HCT116 (cell line): ENCODE measurements at regions not wholly inside any gene's neighbourhood (a gene's known extent, or its start where the extent isn't known, plus 50 kb on each side); places are given as distances from the start of the nearest gene placed in this dataset.

Source experiments
- ATAC-seq: fragments of 200-7000 bp; cut with Tn5 transposase; 2 replicates; pipeline ENCODE4 v1.9.1; 2020; ENCODE audit warnings: mild to moderate bottlenecking, moderate library complexity
- BruUV-seq: library from RNA; stranded (reverse); fragments of 400-500 nt; replicated peaks from 2 replicates; lab custom pipeline; 2021; lab: Mats Ljungman, UMichigan
- CTCF ChIA-PET: fragments of 300-600 bp; sonication (Branson Sonifier 250); formaldehyde crosslinking; loops from one replicate; lab custom pipeline; 2021; ENCODE audit warnings: antibody characterized with exemption; lab: Charles Lee
- POLR2A ChIA-PET: fragments of 300-600, 350-600 bp; sonication (Branson Sonifier 250); formaldehyde crosslinking; loops from one replicate; lab custom pipeline; 2021; ENCODE audit warnings: antibody characterized with exemption; lab: Charles Lee
- RAD21 ChIA-PET, 2 experiments: fragments of 300-600 bp; sonication (Branson Sonifier 250); formaldehyde crosslinking; loops; one replicate each; lab custom pipeline; 2023; ENCODE audit warnings: low total read pairs in 2 of 2; ENCODE audit not compliant: uncharacterized antibody in 2 of 2, unreplicated experiment in 2 of 2, low non-redundant PET in 1 of 2; lab: Charles Lee
- DNase-seq: peaks from one replicate; pipeline ENCODE4 v3.0.0-alpha.2; 2010; ENCODE audit warnings: low read depth, low spot score
- H2AFZ ChIP-seq: fragments of 200-600 bp; shearing (Covaris generic), sonication (generic); 2 replicates; pipeline ENCODE4 v1.6.1; 2017; ENCODE audit warnings: low read depth, mixed run types, mixed read lengths, antibody characterized with exemption, low read length; ENCODE audit not compliant: poor library complexity, severe bottlenecking
- H3K27ac ChIP-seq: 2 replicates; pipeline ENCODE4 v1.5.1; 2012; ENCODE audit warnings: low read depth, low read length
- H3K27me3 ChIP-seq: fragments of 200-600 bp; sonication (generic); 2 replicates; pipeline ENCODE4 v1.6.1; 2016; ENCODE audit warnings: mixed run types, low read length, mixed read lengths; ENCODE audit not compliant: insufficient read depth
- H3K36me3 ChIP-seq, 2 experiments: fragments of 200-500 bp in 1 of 2; fragments of 200-600 bp in 1 of 2; sonication (Bioruptor generic) in 1 of 2; sonication (generic) in 1 of 2; 2 replicates each; pipeline versions ENCODE4 v1.5.1 to v1.6.1; 2014 to 2016; ENCODE audit warnings: low read length in 2 of 2, inconsistent platforms in 1 of 2, mixed read lengths in 1 of 2, mixed run types in 1 of 2; ENCODE audit not compliant: insufficient read depth in 2 of 2, control insufficient read depth in 1 of 2
- H3K4me1 ChIP-seq, 2 experiments: fragments of 200-600 bp in 1 of 2; sonication (generic) in 1 of 2; 2 replicates each; pipeline versions ENCODE4 v1.5.1 to v1.6.1; 2012 to 2017; ENCODE audit warnings: low read length in 2 of 2, inconsistent platforms in 1 of 2, mild to moderate bottlenecking in 1 of 2, mixed read lengths in 1 of 2, mixed run types in 1 of 2, moderate library complexity in 1 of 2; ENCODE audit not compliant: insufficient read depth in 2 of 2, control insufficient read depth in 1 of 2
- H3K4me2 ChIP-seq: fragments of 200-600 bp; sonication (generic); 2 replicates; pipeline ENCODE4 v1.6.1; 2017; ENCODE audit warnings: mixed run types, low read length, mixed read lengths
- H3K4me3 ChIP-seq, 2 experiments: fragments of 200-600 bp in 1 of 2; sonication (generic) in 1 of 2; replicated peaks in 1 of 2; 2 replicates each; pipeline ENCODE4 v1.5.1; 2011 to 2016; ENCODE audit warnings: low read length in 2 of 2, control low read depth in 1 of 2, low read depth in 1 of 2, mild to moderate bottlenecking in 1 of 2, mixed read lengths in 1 of 2, mixed run types in 1 of 2
- H3K79me2 ChIP-seq: fragments of 200-600 bp; sonication (generic); 2 replicates; pipeline ENCODE4 v1.6.1; 2017; ENCODE audit warnings: mild to moderate bottlenecking, mixed run types, low read length, moderate library complexity, mixed read lengths; ENCODE audit not compliant: insufficient read depth
- H3K9ac ChIP-seq: fragments of 200-600 bp; sonication (generic); 2 replicates; pipeline ENCODE4 v1.6.1; 2016; ENCODE audit warnings: low read length, mixed read lengths
- H3K9me2 ChIP-seq: fragments of 200-600 bp; sonication (generic), shearing (Covaris generic); 2 replicates; pipeline ENCODE4 v1.6.1; 2017; ENCODE audit warnings: mixed run types, mild to moderate bottlenecking, moderate library complexity; ENCODE audit not compliant: insufficient read depth
- H3K9me3 ChIP-seq, 2 experiments: fragments of 200-500 bp in 1 of 2; fragments of 200-600 bp in 1 of 2; sonication (Bioruptor generic) in 1 of 2; sonication (generic) in 1 of 2; 2 replicates each; pipeline ENCODE4 v1.6.1; 2014 to 2017; ENCODE audit warnings: low read length in 2 of 2, mixed read lengths in 2 of 2, inconsistent platforms in 1 of 2, low read depth in 1 of 2, mild to moderate bottlenecking in 1 of 2, mixed run types in 1 of 2, moderate library complexity in 1 of 2; ENCODE audit not compliant: control insufficient read depth in 1 of 2, insufficient read depth in 1 of 2
- H4K20me1 ChIP-seq: fragments of 200-600 bp; sonication (generic), shearing (Covaris generic); 2 replicates; pipeline ENCODE4 v1.6.1; 2017; ENCODE audit warnings: mixed run types, mild to moderate bottlenecking, moderate library complexity; ENCODE audit not compliant: insufficient read depth
- ATF3 ChIP-seq: IDR thresholded peaks from 2 replicates; pipeline ENCODE4 v1.6.1; 2012
- CBX3 ChIP-seq: IDR thresholded peaks from 2 replicates; pipeline ENCODE4 v1.6.1; 2012; ENCODE audit warnings: low read depth
- CEBPB ChIP-seq: IDR thresholded peaks from 2 replicates; pipeline ENCODE4 v1.6.1; 2012; ENCODE audit warnings: low read depth
- CTCF ChIP-seq, 3 experiments: fragments of 200-600 bp in 1 of 3; sonication (generic) in 1 of 3; IDR thresholded peaks in 2 of 3; conservative IDR thresholded peaks in 1 of 3; 2 replicates each; pipeline ENCODE4 v1.5.1; 2012 to 2017; ENCODE audit warnings: low read depth in 2 of 3, low read length in 2 of 3, antibody characterized with exemption in 1 of 3, borderline replicate concordance in 1 of 3, control low read depth in 1 of 3, mild to moderate bottlenecking in 1 of 3, mixed read lengths in 1 of 3, mixed run types in 1 of 3, moderate library complexity in 1 of 3; ENCODE audit not compliant: insufficient read depth in 1 of 3
- ELF1 ChIP-seq: IDR thresholded peaks from 2 replicates; pipeline ENCODE4 v1.6.1; 2012; ENCODE audit warnings: low read depth, borderline replicate concordance
- EZH2phosphoT487 ChIP-seq: fragments of 200-600 bp; IDR thresholded peaks from 2 replicates; pipeline ENCODE4 v1.6.1; 2018; ENCODE audit warnings: antibody characterized with exemption, borderline replicate concordance
- FOSL1 ChIP-seq: IDR thresholded peaks from 2 replicates; pipeline ENCODE4 v1.6.1; 2012; ENCODE audit warnings: low read depth
- POLR2AphosphoS5 ChIP-seq: IDR thresholded peaks from 2 replicates; pipeline ENCODE4 v1.6.1; 2011; ENCODE audit warnings: mild to moderate bottlenecking, low read depth, low read length, moderate library complexity
- TCF7L2 ChIP-seq: IDR thresholded peaks from 2 replicates; pipeline ENCODE4 v1.7.0; 2011; ENCODE audit warnings: borderline replicate concordance, inconsistent platforms; ENCODE audit not compliant: insufficient read depth, insufficient read length; ENCODE audit errors: extremely low read depth
- YY1 ChIP-seq: IDR thresholded peaks from 2 replicates; pipeline ENCODE4 v1.6.1; 2011; ENCODE audit warnings: low read length, low read depth, moderate library complexity, mild to moderate bottlenecking; ENCODE audit not compliant: insufficient replicate concordance; ENCODE audit errors: extremely low read depth
- ZNF274 ChIP-seq: fragments of 200-500 bp; sonication (Bioruptor generic); IDR thresholded peaks from 2 replicates; pipeline ENCODE4 v1.6.1; 2014; ENCODE audit warnings: mild to moderate bottlenecking, low read depth, low read length, inconsistent platforms
- intact Hi-C: fragments of 100-400 bp; cut with micrococcal nuclease; formaldehyde crosslinking; loops from 2 replicates; pipeline ENCODE4 v1.10.0; 2022

- TF ChIP-seq POLR2AphosphoS5 (no peak), YY1 (no peak), CTCF (IDR thresholded peaks at IDR 0.05 in 2 of 3, conservative IDR thresholded peaks at IDR 0.05 in 1 of 3; ENCODE audit: borderline replicate concordance in 1 of 3, insufficient read depth in 1 of 3, low read depth in 2 of 3, low read length in 2 of 3) (no peak)
These were observed 88.2 kb downstream of the FAM43A start (continued) for GRCh38 chr3:194773771-194774455.

GRCh38 chr3:194775266-194775665, 89.6 kb downstream of the FAM43A start:
- H3K9me2 ChIP-seq: no peaks in the 10 kb centered on the region
- H3K79me2 ChIP-seq: no peaks in the 10 kb centered on the region
- H4K20me1 ChIP-seq: no peaks in the 10 kb centered on the region
- ATAC-seq (no peak), DNase-seq (no peak)
- intact Hi-C loops: no loop called here
- peaks cover 0 to 10% of the 10 kb centered on the region in 2 experiments; a peak in 2 of 4 replicates for H3K4me1 ChIP-seq
- no peaks in the 10 kb centered on the region for H3K9me3 ChIP-seq
- no peak overlapping the region for H3K27ac ChIP-seq
- H3K36me3 ChIP-seq: no peaks in the 10 kb centered on the region
- H3K9ac ChIP-seq: no peak overlapping the region
- no peak overlapping the region for H3K4me3 ChIP-seq
- H2AFZ ChIP-seq: no peak overlapping the region
- BruUV-seq: no TSS peak
- no peak for TF ChIP-seq ZNF274
- TF ChIP-seq ELF1: no peak
- no peak for TF ChIP-seq ATF3
- no peak for TF ChIP-seq YY1
- TF ChIP-seq POLR2AphosphoS5: no peak
- TF ChIP-seq EZH2phosphoT487: no peak
- no peak for TF ChIP-seq CEBPB
- TF ChIP-seq FOSL1: no peak
- TF ChIP-seq CBX3: no peak
- no peak for TF ChIP-seq TCF7L2
- RAD21 ChIA-PET: no interaction called here
- CTCF ChIA-PET: no interaction called here
- POLR2A ChIA-PET: no interaction called here
- H3K4me2 ChIP-seq: no peak overlapping the region
- H3K27me3 ChIP-seq: no peaks in the 10 kb centered on the region
